ENCODE measurements at regions not wholly inside any gene's neighbourhood (a gene's known extent, or its start where the extent isn't known, plus 50 kb on each side); places are given as distances from the start of the nearest gene placed in this dataset.
A peak's percentile ranks its signal among the peaks of the same experiment; 100 is the strongest.

GRCh38 chr13:85608255-85608829, 190.9 kb downstream of the SLITRK6 start:
- Histone ChIP-seq H3K9ac (ENCODE audit: low read length) (no peak overlapping the region), H3K4me1 (ENCODE audit: insufficient read depth, low read length) (no peaks in the 10 kb centered on the region), H3K27me3 (ENCODE audit: low read length) (no peaks in the 10 kb centered on the region), H3K79me2 (ENCODE audit: low read length) (no peaks in the 10 kb centered on the region), H2AFZ (ENCODE audit: low read length) (no peak overlapping the region), H3K4me2 (ENCODE audit: low read length) (no peak overlapping the region), H3K36me3 (ENCODE audit: low read depth, low read length) (no peaks in the 10 kb centered on the region), H3K27ac (ENCODE audit: low read length) (no peak overlapping the region), H4K20me1 (ENCODE audit: low read length) (no peaks in the 10 kb centered on the region), H3K9me2 (replicated peaks; ENCODE audit: low read length) (no peaks in the 10 kb centered on the region), H3K9me3 (ENCODE audit: low read length) (no peaks in the 10 kb centered on the region), H3F3A (ENCODE audit: low read length, unreplicated experiment) (no peaks in the 10 kb centered on the region), H3K4me3 (ENCODE audit: low read length) (no peak overlapping the region)
- DNase-seq (no peak), ATAC-seq (no peak)
- TF ChIP-seq EZH2phosphoT487 (IDR thresholded peaks at IDR 0.05; ENCODE audit: borderline replicate concordance, low read length): no peak
- no peak for TF ChIP-seq EZH2 (IDR thresholded peaks at IDR 0.05; ENCODE audit: low read length, unreplicated experiment)
- TF ChIP-seq CTCF (conservative IDR thresholded peaks at IDR 0.05; ENCODE audit: low read depth, low read length): no peak
- no TSS peak for BruUV-seq (replicated peaks)
- ChIA-PET CTCF (no interaction called here), POLR2A (ENCODE audit: unreplicated experiment) (no interaction called here)
- intact Hi-C loops (cut with micrococcal nuclease): no loop called here

- intact Hi-C loops (cut with micrococcal nuclease): no loop called here
- ATAC-seq (no peak), DNase-seq (no peak)
- Histone ChIP-seq H3K36me3 (ENCODE audit: low read depth, low read length) (no peaks in the 10 kb centered on the region), H3K4me3 (ENCODE audit: low read length) (no peak overlapping the region), H2AFZ (ENCODE audit: low read length) (no peak overlapping the region), H3K9me2 (replicated peaks; ENCODE audit: low read length) (no peaks in the 10 kb centered on the region), H3K4me1 (ENCODE audit: insufficient read depth, low read length) (no peaks in the 10 kb centered on the region), H3F3A (ENCODE audit: low read length, unreplicated experiment) (no peaks in the 10 kb centered on the region), H3K27ac (ENCODE audit: low read length) (no peak overlapping the region), H4K20me1 (ENCODE audit: low read length) (no peaks in the 10 kb centered on the region), H3K79me2 (ENCODE audit: low read length) (no peaks in the 10 kb centered on the region), H3K27me3 (ENCODE audit: low read length) (no peaks in the 10 kb centered on the region), H3K9me3 (ENCODE audit: low read length) (no peaks in the 10 kb centered on the region), H3K4me2 (ENCODE audit: low read length) (no peak overlapping the region), H3K9ac (ENCODE audit: low read length) (no peak overlapping the region)
- TF ChIP-seq EZH2 (IDR thresholded peaks at IDR 0.05; ENCODE audit: low read length, unreplicated experiment): no peak
- no peak for TF ChIP-seq CTCF (conservative IDR thresholded peaks at IDR 0.05; ENCODE audit: low read depth, low read length)
- no peak for TF ChIP-seq EZH2phosphoT487 (IDR thresholded peaks at IDR 0.05; ENCODE audit: borderline replicate concordance, low read length)
- ChIA-PET POLR2A (ENCODE audit: unreplicated experiment) (no interaction called here), CTCF (no interaction called here)
- no TSS peak for BruUV-seq (replicated peaks)
These were observed 195.5 kb downstream of the SLITRK6 start for GRCh38 chr13:85603735-85604134.

- BruUV-seq (replicated peaks): no TSS peak
- no peak overlapping the region for H3K27ac ChIP-seq (ENCODE audit: low read length)
- no peaks in the 10 kb centered on the region for H3K27me3 ChIP-seq (ENCODE audit: low read length)
- no peaks in the 10 kb centered on the region for H3K36me3 ChIP-seq (ENCODE audit: low read depth, low read length)
- POLR2A ChIA-PET (ENCODE audit: unreplicated experiment): interaction anchor here (0.6 kb wide), 1 partner anchor 15 kb away, joined by 4 read pairs; no protein-coding TSS in a partner anchor
- no peak overlapping the region for H3K4me3 ChIP-seq (ENCODE audit: low read length)
- H3K9me3 ChIP-seq (ENCODE audit: low read length): no peaks in the 10 kb centered on the region
- H3K79me2 ChIP-seq (ENCODE audit: low read length): no peaks in the 10 kb centered on the region
- no peaks in the 10 kb centered on the region for H4K20me1 ChIP-seq (ENCODE audit: low read length)
- DNase-seq (no peak), ATAC-seq (peak; percentile 46; the same call in 1 of the 2 replicates)
- no peak overlapping the region for H2AFZ ChIP-seq (ENCODE audit: low read length)
- no peak overlapping the region for H3K4me2 ChIP-seq (ENCODE audit: low read length)
- intact Hi-C loops (cut with micrococcal nuclease): no loop called here
- H3K9me2 ChIP-seq (replicated peaks; ENCODE audit: low read length): no peaks in the 10 kb centered on the region
- no peaks in the 10 kb centered on the region for H3F3A ChIP-seq (ENCODE audit: low read length, unreplicated experiment)
- TF ChIP-seq EZH2phosphoT487 (IDR thresholded peaks at IDR 0.05; ENCODE audit: borderline replicate concordance, low read length) (no peak), EZH2 (IDR thresholded peaks at IDR 0.05; ENCODE audit: low read length, unreplicated experiment) (no peak), CTCF (conservative IDR thresholded peaks at IDR 0.05; ENCODE audit: low read depth, low read length) (no peak)
- CTCF ChIA-PET: no interaction called here
- H3K9ac ChIP-seq (ENCODE audit: low read length): no peak overlapping the region
- no peaks in the 10 kb centered on the region for H3K4me1 ChIP-seq (ENCODE audit: insufficient read depth, low read length)
These were observed 197.7 kb downstream of the SLITRK6 start for GRCh38 chr13:85601526-85601925.
